HepG2 (cell line): ENCODE measurements at regions not wholly inside any gene's neighbourhood (a gene's known extent, or its start where the extent isn't known, plus 50 kb on each side); places are given as distances from the start of the nearest gene placed in this dataset.
A peak's percentile ranks its signal among the peaks of the same experiment; 100 is the strongest.
"Not testable (repeated sequence)": the region's sequence is repeated elsewhere in the genome, so short reads cannot be mapped to it uniquely, and the experiment has no call there.

Experiments used
- ATAC-seq: fragments of 200-7000 bp; cut with Tn5 transposase; 3 replicates; pipeline ENCODE4 v1.9.1; 2020; ENCODE audit warnings: mild to moderate bottlenecking, moderate library complexity
- BruUV-seq: library from RNA; stranded (reverse); fragments of 400-500 nt; replicated peaks from 2 replicates; lab custom pipeline; 2021; lab: Mats Ljungman, UMichigan
- CTCF ChIA-PET: fragments of 300-600 bp; formaldehyde crosslinking; extraction: SDS; loops from one replicate; lab custom pipeline; 2021; ENCODE audit warnings: low total read pairs, inconsistent platforms, low intra/inter-chr PET ratio; lab: Yijun Ruan, JAX
- POLR2A ChIA-PET: fragments of 350-600 bp; sonication (Branson Sonifier 250); formaldehyde crosslinking; loops from one replicate; lab custom pipeline; 2020; ENCODE audit warnings: antibody characterized with exemption, inconsistent platforms; lab: Yijun Ruan, JAX
- DNase-seq: peaks from one replicate; pipeline ENCODE4 v3.0.0-alpha.2; 2015; ENCODE audit warnings: low spot score
- FAIRE-seq: peaks from 3 replicates; lab custom pipeline; 2011; peaks lifted over from hg19 to GRCh38; lab: Jason Lieb, UNC
- H2AFZ ChIP-seq: one replicate; pipeline ENCODE4 v1.6.1; 2011; ENCODE audit warnings: low read length, inconsistent platforms
- H3K27ac ChIP-seq: fragments of 300-600 bp; 3 replicates; pipeline ENCODE4 v1.8.0; 2011; ENCODE audit warnings: mixed run types, mild to moderate bottlenecking, mixed read lengths, low read length, inconsistent platforms; ENCODE audit not compliant: insufficient read depth; ENCODE audit errors: extremely low read length
- H3K27me3 ChIP-seq, 2 experiments: fragments of 200-600 bp in 1 of 2; 2 replicates in 1 of 2; 3 replicates in 1 of 2; pipeline versions ENCODE4 v1.6.0 to v1.8.0; 2011; ENCODE audit warnings: low read length in 2 of 2, mild to moderate bottlenecking in 2 of 2, moderate library complexity in 2 of 2, inconsistent platforms in 1 of 2; ENCODE audit not compliant: insufficient read depth in 2 of 2, control insufficient read depth in 1 of 2
- H3K36me3 ChIP-seq, 2 experiments: fragments of 200-600 bp in 1 of 2; replicated peaks in 1 of 2; 2 replicates in 1 of 2; 3 replicates in 1 of 2; pipeline versions ENCODE4 v1.5.1 to v1.8.0; 2011; ENCODE audit warnings: low read length in 2 of 2, inconsistent platforms in 1 of 2; ENCODE audit not compliant: insufficient read depth in 2 of 2, control insufficient read depth in 1 of 2
- H3K4me1 ChIP-seq: 2 replicates; pipeline ENCODE4 v1.5.1; 2012; ENCODE audit warnings: low read length, inconsistent platforms; ENCODE audit not compliant: insufficient read depth
- H3K4me2 ChIP-seq: 2 replicates; pipeline ENCODE4 v1.6.0; 2011; ENCODE audit warnings: low read depth, low read length, inconsistent platforms
- H3K4me3 ChIP-seq, 3 experiments: fragments of 200-600 bp in 1 of 3; sonication (generic), shearing (Covaris generic) in 1 of 3; replicated peaks in 1 of 3; 2 replicates each; pipeline ENCODE4 v1.5.1; 2011 to 2016; ENCODE audit warnings: low read length in 3 of 3, inconsistent platforms in 2 of 3, low read depth in 2 of 3, mild to moderate bottlenecking in 2 of 3, control low read depth in 1 of 3, mixed read lengths in 1 of 3; ENCODE audit not compliant: insufficient read depth in 1 of 3
- H3K79me2 ChIP-seq: one replicate; pipeline ENCODE4 v1.6.1; 2011; ENCODE audit warnings: low read length, inconsistent platforms; ENCODE audit not compliant: insufficient read depth
- H3K9ac ChIP-seq: 2 replicates; pipeline ENCODE4 v1.6.0; 2011; ENCODE audit warnings: mild to moderate bottlenecking, low read depth, low read length, inconsistent platforms; ENCODE audit not compliant: insufficient read depth
- H3K9me3 ChIP-seq: 2 replicates; pipeline ENCODE4 v1.5.1; 2012; ENCODE audit warnings: mild to moderate bottlenecking, low read length
- H4K20me1 ChIP-seq: 2 replicates; pipeline ENCODE4 v1.6.0; 2011; ENCODE audit warnings: inconsistent platforms, mild to moderate bottlenecking, low read length, moderate library complexity; ENCODE audit not compliant: insufficient read depth
- BRD4 ChIP-seq: sonication (generic); formaldehyde crosslinking; IDR thresholded peaks from 2 replicates; pipeline ENCODE4 v1.4.0; 2020; ENCODE audit warnings: missing genetic modification reagents
- GATAD1 ChIP-seq: IDR thresholded peaks from 2 replicates; pipeline ENCODE4 v1.6.1; 2016; ENCODE audit warnings: missing genetic modification reagents, missing compliant biosample characterization
- KLF12 ChIP-seq: sonication (generic); formaldehyde crosslinking; IDR thresholded peaks from 2 replicates; pipeline ENCODE4 v1.4.0; 2020; ENCODE audit warnings: missing genetic modification reagents, borderline replicate concordance
- LBX2 ChIP-seq: sonication (generic); formaldehyde crosslinking; IDR thresholded peaks from 2 replicates; pipeline ENCODE4 v1.5.0; 2020; ENCODE audit warnings: missing genetic modification reagents, mild to moderate bottlenecking, borderline replicate concordance
- NRL ChIP-seq: sonication (generic); formaldehyde crosslinking; IDR thresholded peaks from 2 replicates; pipeline ENCODE4 v1.5.0; 2020; ENCODE audit warnings: missing genetic modification reagents, mild to moderate bottlenecking, moderate library complexity, borderline replicate concordance
- PATZ1 ChIP-seq: sonication (generic); formaldehyde crosslinking; IDR thresholded peaks from 2 replicates; pipeline ENCODE4 v1.4.0; 2020; ENCODE audit warnings: missing genetic modification reagents
- RARG ChIP-seq: sonication (generic); formaldehyde crosslinking; IDR thresholded peaks from 2 replicates; pipeline ENCODE4 v1.4.0; 2020; ENCODE audit warnings: low read depth, mild to moderate bottlenecking, missing genetic modification reagents
- SNAPC2 ChIP-seq: sonication (generic); formaldehyde crosslinking; IDR thresholded peaks from 2 replicates; pipeline ENCODE4 v1.8.1; 2022; ENCODE audit warnings: mild to moderate bottlenecking, missing genetic modification reagents
- SP1 ChIP-seq, 2 experiments: fragments of 450-650 bp in 1 of 2; sonication (generic) in 1 of 2; formaldehyde crosslinking in 1 of 2; IDR thresholded peaks; 2 replicates each; pipeline versions ENCODE4 v1.4.0 to v1.6.1; 2016 to 2020; ENCODE audit warnings: missing genetic modification reagents in 1 of 2
- ZNF609 ChIP-seq: sonication (generic); formaldehyde crosslinking; IDR thresholded peaks from 2 replicates; pipeline ENCODE4 v1.4.0; 2020; ENCODE audit warnings: mild to moderate bottlenecking, missing genetic modification reagents, borderline replicate concordance
- WGBS: methylation state at CpG from one replicate; pipeline ENCODE4 v1.1.6; 2017; ENCODE audit warnings: low lambda C conversion rate; 5-methylcytosine and 5-hydroxymethylcytosine counted together
- in situ Hi-C: cut with HindIII; loops from 2 replicates; pipeline ENCODE4 v1.10.0; 2017; ENCODE audit warnings: low pct_unique_long_range_greater_than_20kb; ENCODE audit not compliant: extremely low pct_ligation_motif_present
- intact Hi-C: fragments of 100-400 bp; cut with micrococcal nuclease; formaldehyde crosslinking; loops from one replicate; pipeline ENCODE4 v1.10.0; 2022; ENCODE audit not compliant: unreplicated experiment

GRCh38 chr15:34521802-34522485 lies 61.5 kb downstream of the GOLGA8B start:
- H3K27me3 ChIP-seq, POLR2A ChIA-PET, in situ Hi-C loops, H2AFZ ChIP-seq, H3K4me3 ChIP-seq, intact Hi-C loops, H3K9ac ChIP-seq, H3K79me2 ChIP-seq, CTCF ChIA-PET, BruUV-seq, H3K4me2 ChIP-seq, FAIRE-seq, H3K9me3 ChIP-seq, H3K4me1 ChIP-seq, H3K27ac ChIP-seq, DNase-seq, H4K20me1 ChIP-seq, H3K36me3 ChIP-seq: not testable (repeated sequence)
- peak; percentile 41 for ATAC-seq
- WGBS: no CpG with 5 or more reads among the region's 10 CpGs

- Histone ChIP-seq H3K9me3 (no peaks in the 10 kb centered on the region), H3K4me3 (no peak overlapping the region), H3K27ac (no peak overlapping the region), H2AFZ (no peak overlapping the region), H3K79me2 (no peaks in the 10 kb centered on the region), H3K36me3 (no peaks in the 10 kb centered on the region), H3K27me3 (no peaks in the 10 kb centered on the region; a peak in 1 of 5 replicates), H3K4me2 (no peak overlapping the region), H3K9ac (no peak overlapping the region), H4K20me1 (no peaks in the 10 kb centered on the region), H3K4me1 (peaks cover 14% of the 10 kb centered on the region)
- WGBS: 57% methylated on average over 4 of the region's 11 CpGs
- in situ Hi-C loops: no loop called here
- POLR2A ChIA-PET: no interaction called here
- DNase-seq (no peak), FAIRE-seq (no peak), ATAC-seq (no peak)
- CTCF ChIA-PET: no interaction called here
- intact Hi-C loops: no loop called here
- BruUV-seq: no TSS peak
- TF ChIP-seq LBX2 (CRISPR knock-in tag): no peak
- no peak for TF ChIP-seq SP1 (IDR thresholded peaks at IDR 0.05)
- TF ChIP-seq SP1 (CRISPR knock-in tag; IDR thresholded peaks at IDR 0.05): no peak
- no peak for TF ChIP-seq PATZ1 (CRISPR knock-in tag)
- TF ChIP-seq BRD4 (CRISPR knock-in tag): no peak
- TF ChIP-seq RARG (CRISPR knock-in tag): no peak
- TF ChIP-seq NRL (CRISPR knock-in tag): no peak
- TF ChIP-seq GATAD1 (CRISPR knock-in tag): no peak
- TF ChIP-seq SNAPC2: no peak
- TF ChIP-seq KLF12: no peak
- no peak for TF ChIP-seq ZNF609 (CRISPR knock-in tag)
Observed at GRCh38 chr15:34520566-34520965, 62.9 kb downstream of the GOLGA8B start.
